BLaER1 (cell line): ENCODE measurements at regions not wholly inside any gene's neighbourhood (a gene's known extent, or its start where the extent isn't known, plus 50 kb on each side); places are given as distances from the start of the nearest gene placed in this dataset.

Source experiments
- H3K27ac ChIP-seq: shearing (Covaris generic); formaldehyde crosslinking; 2 replicates; pipeline ENCODE4 v1.8.1; 2022
- H3K27me3 ChIP-seq: shearing (Covaris generic); formaldehyde crosslinking; 2 replicates; pipeline ENCODE4 v1.8.1; 2022
- H3K36me3 ChIP-seq: shearing (Covaris generic); formaldehyde crosslinking; 2 replicates; pipeline ENCODE4 v1.8.1; 2022
- H3K4me1 ChIP-seq: shearing (Covaris generic); formaldehyde crosslinking; 2 replicates; pipeline ENCODE4 v1.8.1; 2022
- H3K4me2 ChIP-seq: shearing (Covaris generic); formaldehyde crosslinking; 2 replicates; pipeline ENCODE4 v1.8.1; 2022
- H3K4me3 ChIP-seq: shearing (Covaris generic); formaldehyde crosslinking; 2 replicates; pipeline ENCODE4 v1.8.1; 2022
- H3K9ac ChIP-seq: shearing (Covaris generic); formaldehyde crosslinking; 2 replicates; pipeline ENCODE4 v1.8.1; 2022
- H3K9me3 ChIP-seq: shearing (Covaris generic); formaldehyde crosslinking; 2 replicates; pipeline ENCODE4 v1.8.1; 2022
- H4K20me1 ChIP-seq: shearing (Covaris generic); formaldehyde crosslinking; 2 replicates; pipeline ENCODE4 v1.8.1; 2022
- Cebpa-rat ChIP-seq: shearing (Covaris generic); IDR thresholded peaks from 2 replicates; pipeline ENCODE4 v1.8.1; 2022

- H4K20me1 ChIP-seq: no peaks in the 10 kb centered on the region
- H3K4me2 ChIP-seq: no peak overlapping the region
- H3K9me3 ChIP-seq: peaks cover 18% of the 10 kb centered on the region
- H3K27me3 ChIP-seq: no peaks in the 10 kb centered on the region
- H3K4me3 ChIP-seq: no peak overlapping the region
- H3K4me1 ChIP-seq: 0 out of 2 replicates have a peak, but pooled peaks cover 3% of the 10 kb centered on the region
- no peak overlapping the region for H3K9ac ChIP-seq
- TF ChIP-seq Cebpa-rat: no peak
- no peaks in the 10 kb centered on the region for H3K36me3 ChIP-seq
- H3K27ac ChIP-seq: no peak overlapping the region
Measured at GRCh38 chrX:39070009-39070408, 268.8 kb downstream of the MID1IP1 start.

GRCh38 chrX:39073131-39073530, 271.9 kb downstream of the MID1IP1 start:
- TF ChIP-seq Cebpa-rat: no peak
- H3K4me1 ChIP-seq: no peaks in the 10 kb centered on the region

GRCh38 chrX:39096599-39096998, 295.3 kb downstream of the MID1IP1 start:
- no peak overlapping the region for H3K27ac ChIP-seq
- H3K27me3 ChIP-seq: no peaks in the 10 kb centered on the region
- no peak for TF ChIP-seq Cebpa-rat
- H3K4me2 ChIP-seq: no peak overlapping the region
- H3K9ac ChIP-seq: no peak overlapping the region
- no peaks in the 10 kb centered on the region for H3K36me3 ChIP-seq
- H3K9me3 ChIP-seq: no peaks in the 10 kb centered on the region
- H4K20me1 ChIP-seq: no peaks in the 10 kb centered on the region
- H3K4me3 ChIP-seq: no peak overlapping the region
- no peaks in the 10 kb centered on the region for H3K4me1 ChIP-seq

More at GRCh38 chrX:39073131-39073530, 271.9 kb downstream of the MID1IP1 start:
- no peak overlapping the region for H3K4me3 ChIP-seq
- no peak overlapping the region for H3K9ac ChIP-seq
- H3K4me2 ChIP-seq: no peak overlapping the region
- H3K27ac ChIP-seq: no peak overlapping the region
- H3K27me3 ChIP-seq: no peaks in the 10 kb centered on the region
- no peaks in the 10 kb centered on the region for H4K20me1 ChIP-seq
- H3K9me3 ChIP-seq: peaks cover 18% of the 10 kb centered on the region
- H3K36me3 ChIP-seq: no peaks in the 10 kb centered on the region

- Histone ChIP-seq H3K36me3 (no peaks in the 10 kb centered on the region), H3K9me3 (no peaks in the 10 kb centered on the region), H3K27me3 (no peaks in the 10 kb centered on the region), H3K9ac (no peak overlapping the region), H4K20me1 (no peaks in the 10 kb centered on the region), H3K4me3 (no peak overlapping the region), H3K4me1 (peaks cover 6% of the 10 kb centered on the region), H3K27ac (no peak overlapping the region), H3K4me2 (no peak overlapping the region)
- no peak; the same call in 1 of the 2 replicates for TF ChIP-seq Cebpa-rat
Measured at GRCh38 chrX:39104745-39105144, 303.5 kb downstream of the MID1IP1 start.

GRCh38 chrX:39112143-39112542, 310.9 kb downstream of the MID1IP1 start:
- Histone ChIP-seq H3K9me3 (peaks cover 18% of the 10 kb centered on the region), H4K20me1 (no peaks in the 10 kb centered on the region), H3K4me1 (no peaks in the 10 kb centered on the region), H3K36me3 (no peaks in the 10 kb centered on the region), H3K9ac (no peak overlapping the region), H3K4me2 (no peak overlapping the region), H3K4me3 (no peak overlapping the region), H3K27me3 (no peaks in the 10 kb centered on the region), H3K27ac (no peak overlapping the region)
- no peak for TF ChIP-seq Cebpa-rat

- H3K4me2 ChIP-seq: no peak overlapping the region
Measured at GRCh38 chrX:39115166-39115565, 313.9 kb downstream of the MID1IP1 start.

GRCh38 chrX:39117101-39117500, 315.8 kb downstream of the MID1IP1 start:
- Histone ChIP-seq H4K20me1 (no peaks in the 10 kb centered on the region), H3K27ac (no peak overlapping the region), H3K27me3 (no peaks in the 10 kb centered on the region), H3K36me3 (no peaks in the 10 kb centered on the region), H3K9ac (no peak overlapping the region), H3K9me3 (peaks cover 3% of the 10 kb centered on the region), H3K4me1 (no peaks in the 10 kb centered on the region), H3K4me2 (no peak overlapping the region), H3K4me3 (no peak overlapping the region)
- no peak for TF ChIP-seq Cebpa-rat

More at GRCh38 chrX:39115166-39115565, 313.9 kb downstream of the MID1IP1 start:
- Histone ChIP-seq H3K4me1 (no peaks in the 10 kb centered on the region), H3K27me3 (no peaks in the 10 kb centered on the region), H3K27ac (no peak overlapping the region), H3K9me3 (peaks cover 18% of the 10 kb centered on the region), H3K9ac (no peak overlapping the region), H4K20me1 (no peaks in the 10 kb centered on the region), H3K4me3 (no peak overlapping the region), H3K36me3 (no peaks in the 10 kb centered on the region)
- no peak for TF ChIP-seq Cebpa-rat

GRCh38 chrX:39121903-39122302, 320.6 kb downstream of the MID1IP1 start:
- H3K4me1 ChIP-seq: no peaks in the 10 kb centered on the region
- H3K9ac ChIP-seq: no peak overlapping the region
- H3K36me3 ChIP-seq: no peaks in the 10 kb centered on the region
- H3K4me3 ChIP-seq: no peak overlapping the region
- H3K9me3 ChIP-seq: no peaks in the 10 kb centered on the region
- H3K27ac ChIP-seq: no peak overlapping the region
- no peak for TF ChIP-seq Cebpa-rat
- H3K27me3 ChIP-seq: no peaks in the 10 kb centered on the region
- H3K4me2 ChIP-seq: no peak overlapping the region
- no peaks in the 10 kb centered on the region for H4K20me1 ChIP-seq

GRCh38 chrX:39125834-39126233, 324.6 kb downstream of the MID1IP1 start:
- H3K9ac ChIP-seq: no peak overlapping the region
- no peaks in the 10 kb centered on the region for H3K27me3 ChIP-seq
- H3K4me2 ChIP-seq: no peak overlapping the region
- no peak overlapping the region for H3K4me3 ChIP-seq
- no peaks in the 10 kb centered on the region for H3K36me3 ChIP-seq
- TF ChIP-seq Cebpa-rat: no peak
- H4K20me1 ChIP-seq: no peaks in the 10 kb centered on the region
- no peak overlapping the region for H3K27ac ChIP-seq
- no peaks in the 10 kb centered on the region for H3K9me3 ChIP-seq
- no peaks in the 10 kb centered on the region for H3K4me1 ChIP-seq

- Histone ChIP-seq H3K4me2 (no peak overlapping the region; the same call in 1 of the 2 replicates), H3K27me3 (no peaks in the 10 kb centered on the region), H4K20me1 (no peaks in the 10 kb centered on the region), H3K36me3 (no peaks in the 10 kb centered on the region), H3K27ac (no peak overlapping the region), H3K9ac (no peak overlapping the region), H3K4me3 (no peak overlapping the region), H3K9me3 (no peaks in the 10 kb centered on the region), H3K4me1 (peaks cover 6% of the 10 kb centered on the region; the same call in 1 of the 2 replicates)
- TF ChIP-seq Cebpa-rat: no peak
Measured at GRCh38 chrX:39133971-39134370, 332.7 kb downstream of the MID1IP1 start.

GRCh38 chrX:39137363-39137954, 336.2 kb downstream of the MID1IP1 start:
- no peak overlapping the region for H3K9ac ChIP-seq
- no peaks in the 10 kb centered on the region for H3K9me3 ChIP-seq
- no peak overlapping the region for H3K4me2 ChIP-seq
- no peak for TF ChIP-seq Cebpa-rat
- no peak overlapping the region for H3K4me3 ChIP-seq
- no peak overlapping the region for H3K27ac ChIP-seq
- H3K4me1 ChIP-seq: peaks cover 6% of the 10 kb centered on the region; the same call in 1 of the 2 replicates
- H3K27me3 ChIP-seq: no peaks in the 10 kb centered on the region
- H3K36me3 ChIP-seq: no peaks in the 10 kb centered on the region
- H4K20me1 ChIP-seq: no peaks in the 10 kb centered on the region
